HCT116 (cell line): ENCODE measurements at regions not wholly inside any gene's neighbourhood (a gene's known extent, or its start where the extent isn't known, plus 50 kb on each side); places are given as distances from the start of the nearest gene placed in this dataset.

ENCODE experiments used
- ATAC-seq: fragments of 200-7000 bp; cut with Tn5 transposase; 2 replicates; pipeline ENCODE4 v1.9.1; 2020; ENCODE audit warnings: mild to moderate bottlenecking, moderate library complexity
- BruUV-seq: library from RNA; stranded (reverse); fragments of 400-500 nt; replicated peaks from 2 replicates; lab custom pipeline; 2021; lab: Mats Ljungman, UMichigan
- CTCF ChIA-PET: fragments of 300-600 bp; sonication (Branson Sonifier 250); formaldehyde crosslinking; loops from one replicate; lab custom pipeline; 2021; ENCODE audit warnings: antibody characterized with exemption; lab: Charles Lee
- POLR2A ChIA-PET: fragments of 300-600, 350-600 bp; sonication (Branson Sonifier 250); formaldehyde crosslinking; loops from one replicate; lab custom pipeline; 2021; ENCODE audit warnings: antibody characterized with exemption; lab: Charles Lee
- RAD21 ChIA-PET, 2 experiments: fragments of 300-600 bp; sonication (Branson Sonifier 250); formaldehyde crosslinking; loops; one replicate each; lab custom pipeline; 2023; ENCODE audit warnings: low total read pairs in 2 of 2; ENCODE audit not compliant: uncharacterized antibody in 2 of 2, unreplicated experiment in 2 of 2, low non-redundant PET in 1 of 2; lab: Charles Lee
- DNase-seq: peaks from one replicate; pipeline ENCODE4 v3.0.0-alpha.2; 2010; ENCODE audit warnings: low read depth, low spot score
- H2AFZ ChIP-seq: fragments of 200-600 bp; shearing (Covaris generic), sonication (generic); 2 replicates; pipeline ENCODE4 v1.6.1; 2017; ENCODE audit warnings: low read depth, mixed run types, mixed read lengths, antibody characterized with exemption, low read length; ENCODE audit not compliant: poor library complexity, severe bottlenecking
- H3K27ac ChIP-seq: 2 replicates; pipeline ENCODE4 v1.5.1; 2012; ENCODE audit warnings: low read depth, low read length
- H3K27me3 ChIP-seq: fragments of 200-600 bp; sonication (generic); 2 replicates; pipeline ENCODE4 v1.6.1; 2016; ENCODE audit warnings: mixed run types, low read length, mixed read lengths; ENCODE audit not compliant: insufficient read depth
- H3K36me3 ChIP-seq, 2 experiments: fragments of 200-500 bp in 1 of 2; fragments of 200-600 bp in 1 of 2; sonication (Bioruptor generic) in 1 of 2; sonication (generic) in 1 of 2; 2 replicates each; pipeline versions ENCODE4 v1.5.1 to v1.6.1; 2014 to 2016; ENCODE audit warnings: low read length in 2 of 2, inconsistent platforms in 1 of 2, mixed read lengths in 1 of 2, mixed run types in 1 of 2; ENCODE audit not compliant: insufficient read depth in 2 of 2, control insufficient read depth in 1 of 2
- H3K4me1 ChIP-seq, 2 experiments: fragments of 200-600 bp in 1 of 2; sonication (generic) in 1 of 2; 2 replicates each; pipeline versions ENCODE4 v1.5.1 to v1.6.1; 2012 to 2017; ENCODE audit warnings: low read length in 2 of 2, inconsistent platforms in 1 of 2, mild to moderate bottlenecking in 1 of 2, mixed read lengths in 1 of 2, mixed run types in 1 of 2, moderate library complexity in 1 of 2; ENCODE audit not compliant: insufficient read depth in 2 of 2, control insufficient read depth in 1 of 2
- H3K4me2 ChIP-seq: fragments of 200-600 bp; sonication (generic); 2 replicates; pipeline ENCODE4 v1.6.1; 2017; ENCODE audit warnings: mixed run types, low read length, mixed read lengths
- H3K4me3 ChIP-seq, 2 experiments: fragments of 200-600 bp in 1 of 2; sonication (generic) in 1 of 2; replicated peaks in 1 of 2; 2 replicates each; pipeline ENCODE4 v1.5.1; 2011 to 2016; ENCODE audit warnings: low read length in 2 of 2, control low read depth in 1 of 2, low read depth in 1 of 2, mild to moderate bottlenecking in 1 of 2, mixed read lengths in 1 of 2, mixed run types in 1 of 2
- H3K79me2 ChIP-seq: fragments of 200-600 bp; sonication (generic); 2 replicates; pipeline ENCODE4 v1.6.1; 2017; ENCODE audit warnings: mild to moderate bottlenecking, mixed run types, low read length, moderate library complexity, mixed read lengths; ENCODE audit not compliant: insufficient read depth
- H3K9ac ChIP-seq: fragments of 200-600 bp; sonication (generic); 2 replicates; pipeline ENCODE4 v1.6.1; 2016; ENCODE audit warnings: low read length, mixed read lengths
- H3K9me2 ChIP-seq: fragments of 200-600 bp; sonication (generic), shearing (Covaris generic); 2 replicates; pipeline ENCODE4 v1.6.1; 2017; ENCODE audit warnings: mixed run types, mild to moderate bottlenecking, moderate library complexity; ENCODE audit not compliant: insufficient read depth
- H3K9me3 ChIP-seq, 2 experiments: fragments of 200-500 bp in 1 of 2; fragments of 200-600 bp in 1 of 2; sonication (Bioruptor generic) in 1 of 2; sonication (generic) in 1 of 2; 2 replicates each; pipeline ENCODE4 v1.6.1; 2014 to 2017; ENCODE audit warnings: low read length in 2 of 2, mixed read lengths in 2 of 2, inconsistent platforms in 1 of 2, low read depth in 1 of 2, mild to moderate bottlenecking in 1 of 2, mixed run types in 1 of 2, moderate library complexity in 1 of 2; ENCODE audit not compliant: control insufficient read depth in 1 of 2, insufficient read depth in 1 of 2
- H4K20me1 ChIP-seq: fragments of 200-600 bp; sonication (generic), shearing (Covaris generic); 2 replicates; pipeline ENCODE4 v1.6.1; 2017; ENCODE audit warnings: mixed run types, mild to moderate bottlenecking, moderate library complexity; ENCODE audit not compliant: insufficient read depth
- CBX3 ChIP-seq: IDR thresholded peaks from 2 replicates; pipeline ENCODE4 v1.6.1; 2012; ENCODE audit warnings: low read depth
- CEBPB ChIP-seq: IDR thresholded peaks from 2 replicates; pipeline ENCODE4 v1.6.1; 2012; ENCODE audit warnings: low read depth
- EGR1 ChIP-seq: IDR thresholded peaks from 2 replicates; pipeline ENCODE4 v1.6.1; 2012; ENCODE audit warnings: low read depth
- ELF1 ChIP-seq: IDR thresholded peaks from 2 replicates; pipeline ENCODE4 v1.6.1; 2012; ENCODE audit warnings: low read depth, borderline replicate concordance
- EZH2 ChIP-seq: fragments of 200-600 bp; sonication (generic); IDR thresholded peaks from 2 replicates; pipeline ENCODE4 v1.6.1; 2017; ENCODE audit warnings: antibody characterized with exemption, mixed run types
- EZH2phosphoT487 ChIP-seq: fragments of 200-600 bp; IDR thresholded peaks from 2 replicates; pipeline ENCODE4 v1.6.1; 2018; ENCODE audit warnings: antibody characterized with exemption, borderline replicate concordance
- FOSL1 ChIP-seq: IDR thresholded peaks from 2 replicates; pipeline ENCODE4 v1.6.1; 2012; ENCODE audit warnings: low read depth
- JUND ChIP-seq: IDR thresholded peaks from 2 replicates; pipeline ENCODE4 v1.6.1; 2012
- POLR2AphosphoS5 ChIP-seq: IDR thresholded peaks from 2 replicates; pipeline ENCODE4 v1.6.1; 2011; ENCODE audit warnings: mild to moderate bottlenecking, low read depth, low read length, moderate library complexity
- RAD21 ChIP-seq: IDR thresholded peaks from 2 replicates; pipeline ENCODE4 v1.6.1; 2012; ENCODE audit warnings: low read depth, mild to moderate bottlenecking
- SIN3A ChIP-seq: IDR thresholded peaks from 2 replicates; pipeline ENCODE4 v1.6.1; 2012; ENCODE audit warnings: low read depth
- SRF ChIP-seq: IDR thresholded peaks from 2 replicates; pipeline ENCODE4 v1.6.1; 2012; ENCODE audit warnings: low read depth
- YY1 ChIP-seq: IDR thresholded peaks from 2 replicates; pipeline ENCODE4 v1.6.1; 2011; ENCODE audit warnings: low read length, low read depth, moderate library complexity, mild to moderate bottlenecking; ENCODE audit not compliant: insufficient replicate concordance; ENCODE audit errors: extremely low read depth
- ZFX ChIP-seq: fragments of 450-650 bp; IDR thresholded peaks from 2 replicates; pipeline ENCODE4 v1.6.1; 2017
- intact Hi-C: fragments of 100-400 bp; cut with micrococcal nuclease; formaldehyde crosslinking; loops from 2 replicates; pipeline ENCODE4 v1.10.0; 2022
- TF ChIP-seq, protein P1 (sequence below): IDR thresholded peaks from 2 replicates; pipeline ENCODE4 v1.6.1; 2011; ENCODE audit warnings: mild to moderate bottlenecking, low read length, moderate library complexity; ENCODE audit not compliant: insufficient replicate concordance; ENCODE audit errors: extremely low read depth
- TF ChIP-seq, protein P2 (sequence below): IDR thresholded peaks from 2 replicates; pipeline ENCODE4 v1.6.1; 2012
- TF ChIP-seq, protein P3 (sequence below): IDR thresholded peaks from 2 replicates; pipeline ENCODE4 v1.6.1; 2012
- TF ChIP-seq, protein P4 (sequence below), 3 experiments: fragments of 200-600 bp in 1 of 3; sonication (generic) in 1 of 3; IDR thresholded peaks in 2 of 3; conservative IDR thresholded peaks in 1 of 3; 2 replicates each; pipeline ENCODE4 v1.5.1; 2012 to 2017; ENCODE audit warnings: low read depth in 2 of 3, low read length in 2 of 3, antibody characterized with exemption in 1 of 3, borderline replicate concordance in 1 of 3, control low read depth in 1 of 3, mild to moderate bottlenecking in 1 of 3, mixed read lengths in 1 of 3, mixed run types in 1 of 3, moderate library complexity in 1 of 3; ENCODE audit not compliant: insufficient read depth in 1 of 3

DNA sequence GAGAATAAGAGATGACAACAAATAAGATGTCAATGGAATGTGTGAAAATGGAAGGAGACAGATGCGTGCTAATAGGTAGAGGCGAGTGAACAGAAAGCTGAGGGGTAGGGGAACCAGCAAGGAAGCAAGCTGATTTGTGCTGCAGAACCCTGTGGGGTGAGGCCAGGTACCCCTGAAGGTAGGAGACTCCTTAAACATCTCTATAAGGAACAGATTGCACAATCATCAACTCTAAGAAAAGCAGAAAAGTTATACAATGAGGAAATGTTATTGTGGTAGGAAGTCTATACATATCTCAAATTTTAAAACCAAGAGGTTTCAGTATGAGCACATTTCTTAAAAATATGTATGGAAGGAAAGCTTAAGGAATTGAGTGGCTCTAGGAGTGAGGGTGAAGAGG, 315.0 kb upstream of the TPM1 start:
- Histone ChIP-seq H3K27ac (no peak overlapping the region), H3K9me3 (no peaks in the 10 kb centered on the region), H3K9me2 (no peaks in the 10 kb centered on the region), H3K79me2 (no peaks in the 10 kb centered on the region), H2AFZ (no peak overlapping the region), H3K9ac (no peak overlapping the region), H3K27me3 (no peaks in the 10 kb centered on the region), H4K20me1 (no peaks in the 10 kb centered on the region), H3K4me1 (no peaks in the 10 kb centered on the region), H3K4me2 (no peak overlapping the region), H3K36me3 (no peaks in the 10 kb centered on the region), H3K4me3 (no peak overlapping the region)
- no peak for DNase-seq
- intact Hi-C loops, result no loop called here
- TF ChIP-seq ELF1 (no peak), POLR2AphosphoS5 (no peak), FOSL1 (no peak), SRF (no peak), JUND (no peak), RAD21 (no peak), CEBPB (no peak), SIN3A (no peak), EGR1 (no peak), EZH2 (no peak), ZFX (no peak), EZH2phosphoT487 (no peak), CBX3 (no peak), YY1 (no peak)
- TF ChIP-seq, protein P1, sequence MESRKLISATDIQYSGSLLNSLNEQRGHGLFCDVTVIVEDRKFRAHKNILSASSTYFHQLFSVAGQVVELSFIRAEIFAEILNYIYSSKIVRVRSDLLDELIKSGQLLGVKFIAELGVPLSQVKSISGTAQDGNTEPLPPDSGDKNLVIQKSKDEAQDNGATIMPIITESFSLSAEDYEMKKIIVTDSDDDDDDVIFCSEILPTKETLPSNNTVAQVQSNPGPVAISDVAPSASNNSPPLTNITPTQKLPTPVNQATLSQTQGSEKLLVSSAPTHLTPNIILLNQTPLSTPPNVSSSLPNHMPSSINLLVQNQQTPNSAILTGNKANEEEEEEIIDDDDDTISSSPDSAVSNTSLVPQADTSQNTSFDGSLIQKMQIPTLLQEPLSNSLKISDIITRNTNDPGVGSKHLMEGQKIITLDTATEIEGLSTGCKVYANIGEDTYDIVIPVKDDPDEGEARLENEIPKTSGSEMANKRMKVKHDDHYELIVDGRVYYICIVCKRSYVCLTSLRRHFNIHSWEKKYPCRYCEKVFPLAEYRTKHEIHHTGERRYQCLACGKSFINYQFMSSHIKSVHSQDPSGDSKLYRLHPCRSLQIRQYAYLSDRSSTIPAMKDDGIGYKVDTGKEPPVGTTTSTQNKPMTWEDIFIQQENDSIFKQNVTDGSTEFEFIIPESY, result no peak
- TF ChIP-seq, protein P2, sequence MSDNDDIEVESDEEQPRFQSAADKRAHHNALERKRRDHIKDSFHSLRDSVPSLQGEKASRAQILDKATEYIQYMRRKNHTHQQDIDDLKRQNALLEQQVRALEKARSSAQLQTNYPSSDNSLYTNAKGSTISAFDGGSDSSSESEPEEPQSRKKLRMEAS, result no peak
- TF ChIP-seq, protein P3, sequence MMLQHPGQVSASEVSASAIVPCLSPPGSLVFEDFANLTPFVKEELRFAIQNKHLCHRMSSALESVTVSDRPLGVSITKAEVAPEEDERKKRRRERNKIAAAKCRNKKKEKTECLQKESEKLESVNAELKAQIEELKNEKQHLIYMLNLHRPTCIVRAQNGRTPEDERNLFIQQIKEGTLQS, result no peak
- TF ChIP-seq, protein P4, sequence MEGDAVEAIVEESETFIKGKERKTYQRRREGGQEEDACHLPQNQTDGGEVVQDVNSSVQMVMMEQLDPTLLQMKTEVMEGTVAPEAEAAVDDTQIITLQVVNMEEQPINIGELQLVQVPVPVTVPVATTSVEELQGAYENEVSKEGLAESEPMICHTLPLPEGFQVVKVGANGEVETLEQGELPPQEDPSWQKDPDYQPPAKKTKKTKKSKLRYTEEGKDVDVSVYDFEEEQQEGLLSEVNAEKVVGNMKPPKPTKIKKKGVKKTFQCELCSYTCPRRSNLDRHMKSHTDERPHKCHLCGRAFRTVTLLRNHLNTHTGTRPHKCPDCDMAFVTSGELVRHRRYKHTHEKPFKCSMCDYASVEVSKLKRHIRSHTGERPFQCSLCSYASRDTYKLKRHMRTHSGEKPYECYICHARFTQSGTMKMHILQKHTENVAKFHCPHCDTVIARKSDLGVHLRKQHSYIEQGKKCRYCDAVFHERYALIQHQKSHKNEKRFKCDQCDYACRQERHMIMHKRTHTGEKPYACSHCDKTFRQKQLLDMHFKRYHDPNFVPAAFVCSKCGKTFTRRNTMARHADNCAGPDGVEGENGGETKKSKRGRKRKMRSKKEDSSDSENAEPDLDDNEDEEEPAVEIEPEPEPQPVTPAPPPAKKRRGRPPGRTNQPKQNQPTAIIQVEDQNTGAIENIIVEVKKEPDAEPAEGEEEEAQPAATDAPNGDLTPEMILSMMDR (IDR thresholded peaks at IDR 0.05 in 2 of 3, conservative IDR thresholded peaks at IDR 0.05 in 1 of 3; ENCODE audit: borderline replicate concordance in 1 of 3, insufficient read depth in 1 of 3, low read depth in 2 of 3, low read length in 2 of 3), result no peak
- ChIA-PET CTCF (interaction anchor here (2.9 kb wide), 1 partner anchor 15 kb away, joined by 16 read pairs; no protein-coding TSS in a partner anchor), POLR2A (no interaction called here), RAD21 (no interaction called here)
- BruUV-seq, result no TSS peak
- no peak for ATAC-seq
